ENCODE measurements at regions not wholly inside any gene's neighbourhood (a gene's known extent, or its start where the extent isn't known, plus 50 kb on each side); places are given as distances from the start of the nearest gene placed in this dataset.

GRCh38 chr2:8554296-8554806 lies 127.5 kb upstream of the ID2 start:
- TF ChIP-seq CTCF (conservative IDR thresholded peaks at IDR 0.05; ENCODE audit: low read length) = no peak
- no peak for TF ChIP-seq EZH2phosphoT487 (IDR thresholded peaks at IDR 0.05; ENCODE audit: borderline replicate concordance)

Measured in Loucy (cell line).